ENCODE measurements at regions not wholly inside any gene's neighbourhood (a gene's known extent, or its start where the extent isn't known, plus 50 kb on each side); places are given as distances from the start of the nearest gene placed in this dataset.

DNA sequence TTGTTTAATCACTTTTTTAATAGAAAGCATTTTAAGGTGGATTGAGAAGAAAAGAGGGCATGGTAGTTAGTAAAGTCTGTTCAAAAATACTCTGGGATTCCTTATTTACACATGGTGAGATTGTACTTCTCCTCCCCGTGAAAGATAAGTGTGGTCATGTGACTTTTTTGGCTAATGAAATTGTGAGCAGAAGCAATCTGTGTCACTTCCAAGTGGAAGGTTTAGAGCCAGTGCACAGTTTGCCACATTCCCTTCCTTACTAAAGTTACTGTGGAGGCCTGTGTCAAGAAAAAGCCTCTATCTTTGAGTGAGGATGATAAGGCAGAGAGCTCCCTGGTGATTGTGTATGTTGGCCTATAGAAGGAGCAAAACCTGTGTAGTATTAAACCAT, 471.3 kb downstream of the OMA1 start:
- Histone ChIP-seq H3K4me1 (ENCODE audit: insufficient read depth, low read length) (no peaks in the 10 kb centered on the region), H3K9me3 (ENCODE audit: low read depth, low read length) (no peaks in the 10 kb centered on the region), H3K4me3 (ENCODE audit: insufficient read depth, low read length) (no peak overlapping the region), H3K27me3 (ENCODE audit: insufficient read depth, low read length) (no peaks in the 10 kb centered on the region), H3K4me2 (ENCODE audit: insufficient read depth, low read length) (no peak overlapping the region), H3K36me3 (ENCODE audit: insufficient read depth, low read length) (no peaks in the 10 kb centered on the region), H4K20me1 (ENCODE audit: insufficient read depth, low read length) (no peaks in the 10 kb centered on the region), H3K79me2 (ENCODE audit: insufficient read depth, low read length) (no peaks in the 10 kb centered on the region), H2AFZ (ENCODE audit: low read length) (no peak overlapping the region), H3K27ac (ENCODE audit: low read depth, low read length) (no peak overlapping the region)
- TF ChIP-seq, protein P1, sequence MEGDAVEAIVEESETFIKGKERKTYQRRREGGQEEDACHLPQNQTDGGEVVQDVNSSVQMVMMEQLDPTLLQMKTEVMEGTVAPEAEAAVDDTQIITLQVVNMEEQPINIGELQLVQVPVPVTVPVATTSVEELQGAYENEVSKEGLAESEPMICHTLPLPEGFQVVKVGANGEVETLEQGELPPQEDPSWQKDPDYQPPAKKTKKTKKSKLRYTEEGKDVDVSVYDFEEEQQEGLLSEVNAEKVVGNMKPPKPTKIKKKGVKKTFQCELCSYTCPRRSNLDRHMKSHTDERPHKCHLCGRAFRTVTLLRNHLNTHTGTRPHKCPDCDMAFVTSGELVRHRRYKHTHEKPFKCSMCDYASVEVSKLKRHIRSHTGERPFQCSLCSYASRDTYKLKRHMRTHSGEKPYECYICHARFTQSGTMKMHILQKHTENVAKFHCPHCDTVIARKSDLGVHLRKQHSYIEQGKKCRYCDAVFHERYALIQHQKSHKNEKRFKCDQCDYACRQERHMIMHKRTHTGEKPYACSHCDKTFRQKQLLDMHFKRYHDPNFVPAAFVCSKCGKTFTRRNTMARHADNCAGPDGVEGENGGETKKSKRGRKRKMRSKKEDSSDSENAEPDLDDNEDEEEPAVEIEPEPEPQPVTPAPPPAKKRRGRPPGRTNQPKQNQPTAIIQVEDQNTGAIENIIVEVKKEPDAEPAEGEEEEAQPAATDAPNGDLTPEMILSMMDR (IDR thresholded peaks at IDR 0.05; ENCODE audit: extremely low read depth, low read depth, low read length): no peak
- no peak for DNase-seq (ENCODE audit: insufficient read length, low spot score, missing footprints)

DNA sequence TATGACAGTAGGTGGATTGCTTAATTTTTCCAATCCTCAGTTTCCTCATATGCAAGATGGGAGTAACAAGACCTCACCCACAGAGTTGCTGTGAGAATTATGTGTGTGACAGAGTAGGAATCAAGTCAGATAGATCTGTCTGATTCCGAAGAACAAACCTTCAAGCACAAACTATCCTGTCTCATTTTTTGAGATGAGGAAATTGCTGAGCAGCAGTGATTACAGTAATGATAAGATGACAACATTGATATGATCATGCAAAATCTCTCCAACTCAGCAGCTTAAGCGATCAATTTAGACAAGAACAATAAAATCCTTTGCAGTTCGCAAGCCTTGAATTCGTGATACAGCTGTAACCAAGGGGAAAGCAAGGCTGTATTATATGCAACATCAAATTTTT, 474.1 kb downstream of the OMA1 start:
- H3K4me2 ChIP-seq (ENCODE audit: insufficient read depth, low read length): no peak overlapping the region

DNA sequence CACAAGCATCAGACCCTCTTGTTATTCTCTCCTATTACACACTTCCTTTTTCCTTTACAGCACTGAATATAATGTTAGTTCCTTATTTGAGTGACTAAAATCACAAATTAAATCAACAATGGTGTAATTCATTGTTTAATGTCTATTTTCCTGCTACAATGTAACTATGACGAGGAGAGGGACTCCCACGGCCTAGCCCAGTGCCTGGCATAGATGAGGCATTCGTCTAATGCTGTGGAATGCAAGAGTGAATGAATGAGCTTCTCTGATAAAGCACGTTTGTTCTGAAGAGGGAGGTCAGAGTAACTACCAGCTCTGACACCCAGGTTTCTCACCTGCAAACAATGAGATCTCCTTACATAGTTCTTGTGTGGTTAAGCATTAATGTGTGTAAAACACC, 479.4 kb downstream of the OMA1 start:
- Histone ChIP-seq H3K4me2 (ENCODE audit: insufficient read depth, low read length) (no peak overlapping the region), H4K20me1 (ENCODE audit: insufficient read depth, low read length) (no peaks in the 10 kb centered on the region), H3K36me3 (ENCODE audit: insufficient read depth, low read length) (no peaks in the 10 kb centered on the region), H3K4me3 (ENCODE audit: insufficient read depth, low read length) (no peak overlapping the region), H2AFZ (ENCODE audit: low read length) (no peak overlapping the region), H3K4me1 (ENCODE audit: insufficient read depth, low read length) (no peaks in the 10 kb centered on the region), H3K79me2 (ENCODE audit: insufficient read depth, low read length) (no peaks in the 10 kb centered on the region), H3K9me3 (ENCODE audit: low read depth, low read length) (no peaks in the 10 kb centered on the region), H3K27me3 (ENCODE audit: insufficient read depth, low read length) (no peaks in the 10 kb centered on the region), H3K27ac (ENCODE audit: low read depth, low read length) (no peak overlapping the region)
- no peak for DNase-seq (ENCODE audit: insufficient read length, low spot score, missing footprints)
- TF ChIP-seq, protein P1 (IDR thresholded peaks at IDR 0.05; ENCODE audit: extremely low read depth, low read depth, low read length): no peak

More for the DNA sequence above, 474.1 kb downstream of the OMA1 start:
- DNase-seq (ENCODE audit: insufficient read length, low spot score, missing footprints): no peak
- H3K36me3 ChIP-seq (ENCODE audit: insufficient read depth, low read length): no peaks in the 10 kb centered on the region
- H3K4me1 ChIP-seq (ENCODE audit: insufficient read depth, low read length): no peaks in the 10 kb centered on the region
- no peak overlapping the region for H2AFZ ChIP-seq (ENCODE audit: low read length)
- H3K27me3 ChIP-seq (ENCODE audit: insufficient read depth, low read length): no peaks in the 10 kb centered on the region
- no peaks in the 10 kb centered on the region for H3K79me2 ChIP-seq (ENCODE audit: insufficient read depth, low read length)
- TF ChIP-seq, protein P1 (IDR thresholded peaks at IDR 0.05; ENCODE audit: extremely low read depth, low read depth, low read length): no peak
- H3K27ac ChIP-seq (ENCODE audit: low read depth, low read length): no peak overlapping the region
- H3K4me3 ChIP-seq (ENCODE audit: insufficient read depth, low read length): no peak overlapping the region
- no peaks in the 10 kb centered on the region for H3K9me3 ChIP-seq (ENCODE audit: low read depth, low read length)
- H4K20me1 ChIP-seq (ENCODE audit: insufficient read depth, low read length): no peaks in the 10 kb centered on the region

DNA sequence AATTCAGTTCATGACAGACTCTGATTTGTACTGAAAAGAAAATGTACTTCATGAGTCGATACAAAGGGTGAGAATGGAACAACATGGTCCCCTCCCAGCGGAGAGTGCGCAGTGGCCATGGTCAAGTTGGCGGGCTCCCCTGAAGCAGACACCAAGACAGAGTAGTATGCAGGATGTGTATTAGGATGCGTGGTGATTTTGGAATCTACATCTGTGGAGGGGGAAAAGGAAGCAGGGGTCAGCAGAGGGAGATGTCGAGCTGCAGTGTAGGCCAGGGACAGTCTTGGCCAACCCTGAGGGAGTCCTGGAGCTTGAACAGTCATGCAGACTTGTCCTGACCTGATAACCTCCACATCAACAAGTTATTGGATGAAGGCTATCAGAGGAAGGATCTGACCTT, 481.0 kb downstream of the OMA1 start:
- Histone ChIP-seq H3K4me3 (ENCODE audit: insufficient read depth, low read length) (no peak overlapping the region), H3K27me3 (ENCODE audit: insufficient read depth, low read length) (no peaks in the 10 kb centered on the region), H3K4me1 (ENCODE audit: insufficient read depth, low read length) (no peaks in the 10 kb centered on the region), H3K27ac (ENCODE audit: low read depth, low read length) (no peak overlapping the region), H3K9me3 (ENCODE audit: low read depth, low read length) (no peaks in the 10 kb centered on the region), H3K4me2 (ENCODE audit: insufficient read depth, low read length) (no peak overlapping the region), H4K20me1 (ENCODE audit: insufficient read depth, low read length) (no peaks in the 10 kb centered on the region), H3K79me2 (ENCODE audit: insufficient read depth, low read length) (no peaks in the 10 kb centered on the region), H2AFZ (ENCODE audit: low read length) (no peak overlapping the region), H3K36me3 (ENCODE audit: insufficient read depth, low read length) (no peaks in the 10 kb centered on the region)
- TF ChIP-seq, protein P1 (IDR thresholded peaks at IDR 0.05; ENCODE audit: extremely low read depth, low read depth, low read length): no peak
- no peak for DNase-seq (ENCODE audit: insufficient read length, low spot score, missing footprints)
